NCI-H2196 (cell line): ENCODE measurements at regions not wholly inside any gene's neighbourhood (a gene's known extent, or its start where the extent isn't known, plus 50 kb on each side); places are given as distances from the start of the nearest gene placed in this dataset.
"Not testable (repeated sequence)": the region's sequence is repeated elsewhere in the genome, so short reads cannot be mapped to it uniquely, and the experiment has no call there.

ENCODE experiments used
- DNase-seq: peaks from one replicate; lab custom pipeline; 2025; ENCODE audit not compliant: unreplicated experiment; lab: John Stamatoyannopoulos, UW

- DNase-seq, result no peak
These were observed 562.8 kb downstream of the ADCYAP1 start for GRCh38 chr18:1467461-1467964.

GRCh38 chr18:1468550-1468949, 563.9 kb downstream of the ADCYAP1 start:
- no peak for DNase-seq

GRCh38 chr18:1475867-1476266, 571.2 kb downstream of the ADCYAP1 start:
- no peak for DNase-seq

- no peak for DNase-seq
These were observed 575.6 kb downstream of the ADCYAP1 start for GRCh38 chr18:1480309-1480708.

- no peak for DNase-seq
These were observed 576.9 kb downstream of the ADCYAP1 start for GRCh38 chr18:1481577-1481976.

GRCh38 chr18:1483385-1483784, 578.7 kb downstream of the ADCYAP1 start:
- peak; percentile 18 for DNase-seq

GRCh38 chr18:1487457-1487856, 582.8 kb downstream of the ADCYAP1 start:
- DNase-seq, result no peak

- DNase-seq, result no peak
These were observed 583.7 kb downstream of the ADCYAP1 start for GRCh38 chr18:1488394-1488793.

GRCh38 chr18:1488957-1489356, 584.3 kb downstream of the ADCYAP1 start:
- peak; percentile 98 for DNase-seq

- no peak for DNase-seq
These were observed 590.7 kb downstream of the ADCYAP1 start for GRCh38 chr18:1495387-1495786.

GRCh38 chr18:1496096-1496495, 591.4 kb downstream of the ADCYAP1 start:
- no peak for DNase-seq

GRCh38 chr18:1498216-1498615, 593.5 kb downstream of the ADCYAP1 start:
- no peak for DNase-seq

GRCh38 chr18:1499265-1499664, 594.6 kb downstream of the ADCYAP1 start:
- no peak for DNase-seq

GRCh38 chr18:1503847-1504246, 599.2 kb downstream of the ADCYAP1 start:
- DNase-seq, result no peak

GRCh38 chr18:1505856-1506255, 601.2 kb downstream of the ADCYAP1 start:
- no peak for DNase-seq

GRCh38 chr18:1510542-1511179, 606.0 kb downstream of the ADCYAP1 start:
- DNase-seq, result no peak

- DNase-seq, result no peak
These were observed 607.1 kb downstream of the ADCYAP1 start for GRCh38 chr18:1511619-1512311.

- no peak for DNase-seq
These were observed 608.8 kb downstream of the ADCYAP1 start for GRCh38 chr18:1513519-1513918.

- not testable (repeated sequence) for DNase-seq
These were observed 617.0 kb downstream of the ADCYAP1 start for GRCh38 chr18:1521588-1522248.

GRCh38 chr18:1522249-1522615, 617.6 kb downstream of the ADCYAP1 start:
- no peak for DNase-seq

- DNase-seq, result no peak
These were observed 622.3 kb downstream of the ADCYAP1 start for GRCh38 chr18:1526991-1527390.

- no peak for DNase-seq
These were observed 623.1 kb downstream of the ADCYAP1 start for GRCh38 chr18:1527805-1528204.
